Embryonic facial prominence (tissue), 1 donor: ENCODE measurements at regions not wholly inside any gene's neighbourhood (a gene's known extent, or its start where the extent isn't known, plus 50 kb on each side); places are given as distances from the start of the nearest gene placed in this dataset.

Source experiments
- DNase-seq: peaks from one replicate; pipeline ENCODE4 v3.0.0-alpha.2; 2016; ENCODE audit errors: extremely low spot score

GRCh38 chr4:134024251-134024650, 177.3 kb downstream of the PABPC4L start:
- no peak for DNase-seq

GRCh38 chr4:134019657-134020056, 181.9 kb downstream of the PABPC4L start:
- no peak for DNase-seq

- no peak for DNase-seq
Measured at GRCh38 chr4:134018846-134019245, 182.7 kb downstream of the PABPC4L start.

- no peak for DNase-seq
Measured at GRCh38 chr4:134001057-134001456, 200.5 kb downstream of the PABPC4L start.

- DNase-seq = no peak
Measured at GRCh38 chr4:133997436-133997835, 204.2 kb downstream of the PABPC4L start.

GRCh38 chr4:133996431-133997121, 205.0 kb downstream of the PABPC4L start:
- no peak for DNase-seq

- no peak for DNase-seq
Measured at GRCh38 chr4:133995243-133995960, 206.2 kb downstream of the PABPC4L start.

- DNase-seq = no peak
Measured at GRCh38 chr4:133982533-133983224, 218.9 kb downstream of the PABPC4L start.

GRCh38 chr4:133981327-133981726, 220.3 kb downstream of the PABPC4L start:
- DNase-seq = no peak

- DNase-seq = no peak
Measured at GRCh38 chr4:133972586-133972985, 229.0 kb downstream of the PABPC4L start.

- no peak for DNase-seq
Measured at GRCh38 chr4:133969202-133969848, 232.3 kb downstream of the PABPC4L start.

- no peak for DNase-seq
Measured at GRCh38 chr4:133968174-133968573, 233.4 kb downstream of the PABPC4L start.

- DNase-seq = no peak
Measured at GRCh38 chr4:133960975-133961374, 240.6 kb downstream of the PABPC4L start.

- no peak for DNase-seq
Measured at GRCh38 chr4:133943081-133943480, 258.5 kb downstream of the PABPC4L start.

- no peak for DNase-seq
Measured at GRCh38 chr4:133938061-133938460, 263.5 kb downstream of the PABPC4L start.

- DNase-seq = no peak
Measured at GRCh38 chr4:133929531-133930239, 271.9 kb downstream of the PABPC4L start.

- DNase-seq = no peak
Measured at GRCh38 chr4:133921280-133922195, 280.1 kb downstream of the PABPC4L start.

- DNase-seq = no peak
Measured at GRCh38 chr4:133920236-133920635, 281.4 kb downstream of the PABPC4L start.

GRCh38 chr4:133910165-133910564, 291.4 kb downstream of the PABPC4L start:
- no peak for DNase-seq

GRCh38 chr4:133903029-133903428, 298.6 kb downstream of the PABPC4L start:
- DNase-seq = no peak

GRCh38 chr4:133891011-133891410, 310.6 kb downstream of the PABPC4L start:
- no peak for DNase-seq
